ENCODE measurements at regions not wholly inside any gene's neighbourhood (a gene's known extent, or its start where the extent isn't known, plus 50 kb on each side); places are given as distances from the start of the nearest gene placed in this dataset.
"Not testable (repeated sequence)": the region's sequence is repeated elsewhere in the genome, so short reads cannot be mapped to it uniquely, and the experiment has no call there.

- DNase-seq, result no peak
Observed at GRCh38 chr16:54879681-54880080, 51.0 kb upstream of the IRX5 start.

- no peak for DNase-seq
Observed at GRCh38 chr16:54878301-54878700, 52.4 kb upstream of the IRX5 start.

DNA sequence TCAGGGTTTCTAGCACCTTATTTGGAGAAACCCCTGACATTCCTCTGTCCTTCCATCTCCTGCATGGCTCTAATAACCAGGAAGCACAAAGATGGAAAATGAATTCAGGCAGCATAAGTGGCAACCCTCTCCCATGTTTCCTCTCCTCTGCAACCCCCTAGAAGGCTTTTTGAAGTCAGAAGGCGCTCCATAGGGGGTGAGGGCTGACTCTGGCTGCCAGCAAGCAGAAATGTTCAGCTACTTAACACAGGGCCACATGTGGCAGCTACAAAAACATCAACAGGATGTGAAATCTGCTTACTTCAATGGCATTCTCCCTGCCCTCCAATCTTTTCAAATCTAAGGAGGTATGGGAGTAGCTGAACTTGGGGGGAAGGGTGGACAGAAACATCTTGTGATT, 55.2 kb upstream of the IRX5 start:
- no peak for DNase-seq

- not testable (repeated sequence) for DNase-seq
Observed at GRCh38 chr16:54873716-54874373, 56.8 kb upstream of the IRX5 start.

DNA sequence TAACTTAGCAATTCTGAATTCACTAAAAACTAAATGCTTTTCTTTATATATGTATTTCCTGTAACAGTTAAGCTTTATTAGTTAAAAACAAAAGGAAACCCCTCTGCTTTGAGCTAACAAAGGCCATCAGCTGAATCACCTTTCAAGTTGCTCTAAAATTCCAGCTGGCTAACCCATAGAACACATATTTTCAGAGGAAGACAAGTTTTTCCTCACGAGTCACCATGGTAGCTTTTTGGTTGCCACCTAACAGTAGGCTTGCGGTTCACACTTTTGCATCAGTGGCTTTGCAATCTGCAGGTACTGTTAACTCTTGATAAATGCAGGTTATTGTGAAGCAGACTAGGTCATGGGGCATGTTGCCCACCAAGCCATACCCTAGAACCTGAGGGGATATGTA, 57.6 kb upstream of the IRX5 start:
- DNase-seq, result no peak

DNA sequence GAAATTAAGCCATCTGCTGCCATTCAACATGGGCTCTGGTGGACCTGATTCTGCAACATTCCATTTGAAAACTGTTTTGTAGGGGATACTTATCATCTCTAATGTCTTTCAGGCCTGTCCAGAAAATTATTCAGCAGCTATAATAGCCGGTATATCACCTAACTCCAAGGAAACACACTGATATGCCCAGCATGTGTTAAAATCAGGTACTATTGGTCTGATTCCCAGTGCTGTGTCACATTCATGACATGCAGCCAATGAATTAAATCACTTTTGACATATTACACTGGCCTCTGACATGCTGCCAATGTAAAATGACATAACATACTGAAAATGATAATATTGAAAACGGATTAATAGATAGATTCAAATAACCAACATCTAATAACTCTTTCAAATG, 60.5 kb upstream of the IRX5 start:
- no peak for DNase-seq

DNA sequence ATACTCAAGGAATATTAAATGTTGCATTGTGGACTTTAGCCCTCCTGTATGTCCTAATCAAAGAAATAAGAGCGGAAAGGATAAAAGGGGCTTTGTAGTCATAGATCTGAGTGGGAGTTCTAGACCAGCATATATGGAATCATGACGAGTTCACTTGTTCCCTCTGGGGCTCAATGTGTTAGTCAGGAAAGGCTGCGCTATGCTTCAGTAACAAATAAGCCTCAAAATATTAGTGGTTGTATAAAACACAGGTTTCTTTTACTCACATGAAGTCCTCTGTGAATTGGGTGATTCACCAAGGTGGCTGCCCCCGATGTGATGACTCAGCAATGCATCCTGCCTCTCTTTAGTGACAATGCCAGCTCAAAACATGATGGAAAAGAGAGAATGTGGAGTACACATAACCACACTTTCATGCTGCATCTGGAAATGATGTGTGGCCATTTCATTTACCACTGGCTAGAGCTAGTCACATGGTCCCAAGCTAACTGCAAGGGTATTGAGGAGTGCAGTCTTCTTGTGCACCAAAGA, 63.3 kb upstream of the IRX5 start:
- no peak for DNase-seq

DNA sequence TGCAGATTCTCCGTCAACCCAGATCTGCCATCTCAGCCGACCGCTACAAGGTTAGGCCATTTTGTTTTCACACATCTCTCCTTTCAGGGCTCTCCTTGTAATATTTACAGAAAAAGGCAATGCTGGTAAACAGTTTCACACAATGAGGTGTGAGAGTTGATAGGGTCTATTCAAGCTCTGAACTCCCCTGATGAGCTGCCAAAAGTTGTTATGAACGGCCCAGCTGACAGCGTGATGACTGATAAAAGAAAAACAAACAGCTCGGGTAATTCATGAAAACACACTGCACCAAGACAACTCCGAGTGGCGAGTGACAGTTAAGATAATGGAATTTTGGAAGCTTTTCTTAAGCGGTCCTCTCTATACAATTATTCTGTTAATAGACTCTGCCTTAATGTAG, 68.1 kb upstream of the IRX5 start:
- peak; percentile 19 for DNase-seq

GRCh38 chr16:54856871-54857270, 73.8 kb upstream of the IRX5 start:
- DNase-seq, result no peak

GRCh38 chr16:54847609-54848008, 83.1 kb upstream of the IRX5 start:
- no peak for DNase-seq

DNA sequence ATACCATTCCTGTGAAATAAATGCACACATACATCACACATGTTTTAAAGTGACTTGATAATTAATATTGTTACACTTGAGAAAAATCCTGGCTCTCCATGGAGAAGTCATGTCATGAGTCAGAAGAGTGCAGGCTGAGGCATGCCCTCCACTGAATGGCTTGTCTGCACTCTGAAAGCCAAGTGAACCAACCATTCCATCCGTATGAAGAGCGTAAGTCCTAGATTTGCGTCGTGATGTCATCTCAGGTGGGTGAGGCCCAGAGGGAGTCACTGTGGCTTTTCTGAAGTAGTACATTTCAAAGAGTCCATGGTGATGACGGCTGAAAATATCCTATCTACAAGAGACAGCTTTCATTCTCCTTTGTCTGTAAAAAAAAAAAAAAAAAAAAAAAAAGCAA, 83.5 kb upstream of the IRX5 start:
- DNase-seq, result no peak

GRCh38 chr16:54846766-54847165, 83.9 kb upstream of the IRX5 start:
- no peak for DNase-seq

DNA sequence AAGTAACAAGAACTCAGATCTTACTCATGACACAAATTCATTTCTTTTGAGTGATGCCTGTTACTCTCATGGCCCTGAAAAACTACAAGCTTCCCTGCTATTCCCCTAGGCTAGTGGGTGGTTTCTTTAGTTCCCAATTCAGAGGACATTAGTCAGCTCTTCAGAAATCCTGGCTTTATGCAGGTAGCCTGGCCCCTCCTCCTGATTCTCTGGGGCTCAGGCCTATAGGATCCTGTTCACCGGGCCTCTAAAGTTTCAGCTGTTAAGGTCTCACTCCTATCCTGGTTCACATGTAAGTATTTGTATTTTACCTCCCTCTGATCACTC, 87.3 kb upstream of the IRX5 start:
- DNase-seq, result no peak

DNA sequence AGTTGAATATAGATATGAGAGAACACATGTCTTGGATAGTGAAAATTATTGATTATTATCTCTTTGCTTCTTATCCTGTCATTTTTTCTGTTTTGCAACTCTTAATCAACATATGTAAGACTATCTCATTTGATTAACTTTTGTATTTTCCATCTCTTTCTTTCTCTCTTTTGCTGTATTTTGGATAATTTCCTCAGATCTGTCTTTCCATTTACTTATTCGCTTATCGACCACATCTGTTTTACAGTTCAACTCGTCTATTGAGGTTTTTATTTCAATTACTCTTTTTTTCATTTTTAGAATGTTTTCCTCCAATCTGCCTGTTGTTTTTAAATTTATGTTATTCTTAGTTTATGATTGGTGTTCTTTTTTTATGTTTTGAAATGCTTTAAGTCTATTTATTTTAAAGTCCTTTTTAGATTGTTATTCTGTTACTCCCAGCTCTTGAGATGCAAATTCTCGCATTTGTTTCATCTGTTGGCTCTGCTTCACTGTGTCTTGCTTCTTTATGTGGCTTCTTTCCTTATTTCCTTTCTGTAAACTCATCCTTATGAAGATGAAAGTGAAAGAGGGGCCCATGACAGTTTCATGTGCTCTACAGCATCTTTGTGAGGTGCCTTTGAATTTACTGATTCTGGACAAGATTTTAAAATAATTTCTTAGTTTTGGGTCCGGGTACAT, 87.8 kb upstream of the IRX5 start:
- DNase-seq, result no peak

GRCh38 chr16:54829691-54830090, 101.0 kb upstream of the IRX5 start:
- no peak for DNase-seq

- no peak for DNase-seq
Observed at GRCh38 chr16:54822892-54823291, 107.8 kb upstream of the IRX5 start.

- no peak for DNase-seq
Observed at GRCh38 chr16:54822492-54822891, 108.2 kb upstream of the IRX5 start.

DNA sequence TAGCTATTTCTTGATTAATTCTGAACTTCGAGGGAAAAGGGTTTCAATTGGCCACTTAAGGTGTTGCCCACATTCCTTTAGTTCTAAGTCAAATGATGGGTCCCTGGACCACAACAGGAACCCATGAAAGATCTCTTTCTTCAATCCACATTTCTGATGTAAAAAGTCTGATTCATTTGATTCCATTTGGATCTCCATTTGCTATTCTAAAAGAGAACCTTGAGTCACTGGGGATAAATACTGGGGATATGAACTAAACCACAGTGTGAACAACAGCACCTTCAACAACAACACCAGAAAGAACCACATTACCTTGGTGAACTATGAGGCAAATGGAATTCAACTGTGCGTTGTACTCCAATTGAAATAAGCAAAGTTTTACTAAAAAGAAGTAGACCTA, 108.9 kb upstream of the IRX5 start:
- no peak for DNase-seq

DNA sequence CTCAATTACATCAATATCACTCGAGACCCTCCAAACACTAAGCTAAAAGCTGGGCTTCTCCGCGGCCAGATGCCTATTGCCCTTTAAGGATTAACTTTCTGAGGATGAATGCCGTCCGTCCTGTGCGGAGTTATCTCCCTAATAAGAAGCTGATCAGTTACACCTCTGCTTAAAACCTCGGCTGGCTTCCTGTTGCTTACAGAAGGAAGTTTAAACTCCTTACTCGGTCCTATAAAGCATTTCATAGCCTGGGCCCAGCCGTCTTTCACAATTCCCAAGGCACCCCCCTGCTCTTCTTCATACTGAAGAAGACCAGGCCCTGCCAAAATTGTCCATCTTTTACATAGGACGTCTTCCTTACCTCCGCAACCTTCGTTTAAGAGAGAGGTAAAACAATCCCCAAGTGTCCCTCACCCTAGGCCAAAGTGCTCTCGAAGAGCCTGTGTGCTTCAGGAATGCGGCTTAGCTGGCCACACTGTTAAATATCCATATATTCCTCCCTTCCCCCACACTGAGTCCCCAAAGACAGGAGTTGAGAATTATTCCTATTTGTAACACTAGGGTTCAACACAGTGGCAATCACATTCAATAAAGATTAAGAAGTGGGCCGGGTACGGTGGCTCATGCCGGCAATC, 112.6 kb upstream of the IRX5 start:
- DNase-seq, result no peak

DNA sequence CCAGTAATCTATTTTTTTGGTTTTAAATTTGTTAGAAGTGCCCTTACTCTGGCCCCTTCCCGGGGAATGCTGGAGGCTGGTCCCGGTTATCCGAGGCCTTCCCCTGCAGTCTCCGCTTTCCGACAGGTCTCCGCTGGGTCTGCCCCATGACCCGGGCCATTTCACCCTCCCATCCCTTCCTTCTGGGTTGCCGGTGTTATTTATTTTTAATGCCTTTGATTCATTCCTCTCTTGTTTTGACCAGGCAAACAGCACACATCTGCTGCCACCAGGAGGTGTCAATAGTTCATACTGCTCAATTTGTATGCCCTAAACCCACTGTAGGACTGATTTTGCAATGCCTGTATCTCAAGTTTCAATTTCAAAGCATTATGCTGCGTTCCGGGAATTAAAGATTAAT, 113.2 kb upstream of the IRX5 start:
- peak; percentile 41 for DNase-seq

- DNase-seq, result no peak
Observed at GRCh38 chr16:54816471-54816870, 114.2 kb upstream of the IRX5 start.

DNA sequence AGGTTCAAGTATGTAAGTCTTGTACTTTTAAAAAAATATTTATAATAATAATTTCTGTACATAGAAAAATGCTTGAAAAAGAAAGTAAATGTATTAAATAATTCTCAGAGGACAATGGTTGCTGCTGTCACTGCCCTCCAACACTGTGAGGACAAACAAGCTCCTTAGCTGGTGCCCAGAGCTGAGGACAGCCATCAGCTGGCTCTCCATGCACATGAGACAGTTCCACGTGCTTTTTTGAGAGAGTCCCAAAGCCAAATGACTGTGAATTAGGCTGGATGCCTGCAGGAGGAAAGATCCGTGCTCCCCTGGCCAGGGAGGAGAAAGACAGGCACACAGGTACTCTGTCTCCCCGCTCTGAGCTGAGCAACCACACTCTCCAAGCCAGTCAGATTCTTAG, 115.5 kb upstream of the IRX5 start:
- no peak for DNase-seq

DNA sequence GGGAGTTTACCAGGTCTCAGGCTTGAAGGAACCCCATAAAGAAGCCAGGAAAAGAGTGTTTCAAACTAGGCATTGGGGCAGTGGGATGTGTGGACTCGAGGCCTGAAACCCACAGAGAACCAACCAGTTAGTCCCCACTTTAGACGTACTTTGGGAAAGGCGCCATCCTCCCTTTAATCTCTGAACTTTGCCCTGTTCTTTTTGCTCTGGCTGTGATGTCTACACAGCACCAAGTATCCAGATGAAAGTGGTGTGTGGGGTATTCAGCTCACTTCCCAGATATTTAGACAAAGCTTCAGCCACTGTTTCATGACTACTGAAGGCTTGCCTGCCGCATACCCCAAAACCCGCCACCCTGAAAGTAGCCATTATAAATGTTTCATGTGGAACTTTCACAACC, 116.9 kb upstream of the IRX5 start:
- DNase-seq, result no peak

- DNase-seq, result peak; percentile 47
Observed at GRCh38 chr16:54812229-54812628, 118.4 kb upstream of the IRX5 start.

DNA sequence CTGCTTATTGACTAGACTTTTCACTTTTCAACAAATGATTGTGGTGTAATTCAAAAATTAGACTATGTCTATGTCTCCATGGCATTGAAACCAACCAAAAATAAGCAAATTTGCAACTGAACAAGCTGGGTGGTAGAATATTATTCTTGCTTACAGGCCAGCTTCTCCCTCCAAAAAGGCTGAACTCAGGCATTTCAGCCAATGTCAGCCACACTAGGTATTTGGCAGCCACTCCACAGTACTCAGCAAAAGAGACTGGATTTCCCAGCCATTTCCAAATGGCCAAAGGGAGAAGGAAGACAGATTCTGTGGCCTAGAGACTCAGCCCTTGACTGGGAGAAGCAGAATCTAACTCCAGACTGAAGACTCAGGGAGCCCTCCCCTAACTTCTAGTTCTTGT, 121.8 kb upstream of the IRX5 start:
- DNase-seq, result no peak

All from NCI-H1092 treated with DMSO at 0.1 percent for 48 hours (cell line).